ENCODE measurements at regions not wholly inside any gene's neighbourhood (a gene's known extent, or its start where the extent isn't known, plus 50 kb on each side); places are given as distances from the start of the nearest gene placed in this dataset.

- DNase-seq: no peak
These were observed 242.4 kb upstream of the SLC10A2 start for GRCh38 chr13:103308667-103309066.

- DNase-seq: no peak
These were observed 239.9 kb upstream of the SLC10A2 start for GRCh38 chr13:103306163-103306562.

GRCh38 chr13:103303078-103303651, 236.9 kb upstream of the SLC10A2 start:
- no peak for DNase-seq

- no peak for DNase-seq
These were observed 236.5 kb upstream of the SLC10A2 start for GRCh38 chr13:103302676-103303075.

GRCh38 chr13:103299079-103299478, 232.9 kb upstream of the SLC10A2 start:
- no peak for DNase-seq

- no peak for DNase-seq
These were observed 230.9 kb upstream of the SLC10A2 start for GRCh38 chr13:103297083-103297482.

- no peak for DNase-seq
These were observed 225.8 kb upstream of the SLC10A2 start for GRCh38 chr13:103291798-103292572.

- no peak for DNase-seq
These were observed 225.0 kb upstream of the SLC10A2 start for GRCh38 chr13:103291226-103291625.

GRCh38 chr13:103289681-103290080, 223.5 kb upstream of the SLC10A2 start:
- DNase-seq: no peak

- DNase-seq: no peak
These were observed 221.9 kb upstream of the SLC10A2 start for GRCh38 chr13:103288114-103288513.

GRCh38 chr13:103287659-103288058, 221.4 kb upstream of the SLC10A2 start:
- no peak for DNase-seq

- DNase-seq: no peak
These were observed 218.2 kb upstream of the SLC10A2 start for GRCh38 chr13:103284466-103284865.

- no peak for DNase-seq
These were observed 217.2 kb upstream of the SLC10A2 start for GRCh38 chr13:103283451-103283820.

GRCh38 chr13:103282571-103283450, 216.6 kb upstream of the SLC10A2 start:
- no peak for DNase-seq

GRCh38 chr13:103277959-103278694, 211.9 kb upstream of the SLC10A2 start:
- DNase-seq: no peak

- DNase-seq: no peak
These were observed 210.7 kb upstream of the SLC10A2 start for GRCh38 chr13:103276775-103277498.

GRCh38 chr13:103275722-103276121, 209.5 kb upstream of the SLC10A2 start:
- no peak for DNase-seq

- no peak for DNase-seq
These were observed 208.9 kb upstream of the SLC10A2 start for GRCh38 chr13:103275081-103275480.

- no peak for DNase-seq
These were observed 207.6 kb upstream of the SLC10A2 start for GRCh38 chr13:103273825-103274224.

- no peak for DNase-seq
These were observed 206.6 kb upstream of the SLC10A2 start for GRCh38 chr13:103272770-103273169.

- no peak for DNase-seq
These were observed 197.2 kb upstream of the SLC10A2 start for GRCh38 chr13:103263448-103263847.

- DNase-seq: no peak
These were observed 189.5 kb upstream of the SLC10A2 start for GRCh38 chr13:103255587-103256301.

Measured in NCI-H1105 (cell line).